ENCODE measurements at regions not wholly inside any gene's neighbourhood (a gene's known extent, or its start where the extent isn't known, plus 50 kb on each side); places are given as distances from the start of the nearest gene placed in this dataset.

DNA sequence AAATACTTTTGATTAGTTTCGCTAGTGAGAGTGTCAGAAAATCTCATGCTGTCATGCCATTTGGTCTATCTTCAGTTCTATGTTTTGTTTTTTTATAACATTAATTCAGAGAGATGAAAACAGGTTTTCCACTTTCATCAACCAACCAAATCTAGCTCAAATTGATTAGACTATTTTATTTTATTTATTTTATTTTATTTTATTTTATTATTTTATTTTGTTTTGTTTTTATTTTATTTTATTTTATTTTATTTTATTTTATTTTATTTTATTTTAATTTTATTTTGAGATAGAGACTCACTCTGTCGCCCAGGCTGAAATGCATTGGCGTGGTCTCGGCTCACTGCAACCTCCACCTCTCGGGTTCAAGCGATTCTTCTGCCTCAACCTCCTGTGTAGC, 1391.0 kb upstream of the ADGRB3 start:
- TF ChIP-seq NFIC (IDR thresholded peaks at IDR 0.05) (no peak), TCF12 (IDR thresholded peaks at IDR 0.05; ENCODE audit: low read depth) (no peak), CEBPB (IDR thresholded peaks at IDR 0.05) (no peak), CREB1 (IDR thresholded peaks at IDR 0.05; ENCODE audit: low read depth) (no peak), EP300 (IDR thresholded peaks at IDR 0.05; ENCODE audit: borderline replicate concordance) (no peak), ZBTB7A (IDR thresholded peaks at IDR 0.05; ENCODE audit: low read depth) (no peak), RAD21 (IDR thresholded peaks at IDR 0.05; ENCODE audit: low read depth) (no peak)
- TF ChIP-seq, protein P1, sequence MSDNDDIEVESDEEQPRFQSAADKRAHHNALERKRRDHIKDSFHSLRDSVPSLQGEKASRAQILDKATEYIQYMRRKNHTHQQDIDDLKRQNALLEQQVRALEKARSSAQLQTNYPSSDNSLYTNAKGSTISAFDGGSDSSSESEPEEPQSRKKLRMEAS (IDR thresholded peaks at IDR 0.05), result no peak
- TF ChIP-seq, protein P2, sequence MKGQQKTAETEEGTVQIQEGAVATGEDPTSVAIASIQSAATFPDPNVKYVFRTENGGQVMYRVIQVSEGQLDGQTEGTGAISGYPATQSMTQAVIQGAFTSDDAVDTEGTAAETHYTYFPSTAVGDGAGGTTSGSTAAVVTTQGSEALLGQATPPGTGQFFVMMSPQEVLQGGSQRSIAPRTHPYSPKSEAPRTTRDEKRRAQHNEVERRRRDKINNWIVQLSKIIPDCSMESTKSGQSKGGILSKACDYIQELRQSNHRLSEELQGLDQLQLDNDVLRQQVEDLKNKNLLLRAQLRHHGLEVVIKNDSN (IDR thresholded peaks at IDR 0.05), result no peak

DNA sequence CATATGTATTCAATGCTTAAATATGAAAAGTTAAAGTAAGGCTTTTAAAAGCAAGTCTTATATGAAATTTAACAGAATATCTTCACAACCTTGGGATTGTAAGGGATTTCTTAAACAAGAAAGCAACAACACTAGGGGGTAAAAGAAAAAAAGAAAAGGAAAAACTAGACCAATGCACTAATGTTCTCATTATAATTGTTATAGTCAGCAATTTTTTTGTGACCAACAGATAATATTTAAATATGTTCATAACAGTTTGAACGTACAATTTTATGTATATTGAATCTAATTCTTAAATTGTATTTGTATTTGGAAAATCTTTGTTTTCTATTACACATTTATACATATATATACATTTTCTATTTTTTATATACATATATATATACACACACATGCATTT, 1397.8 kb upstream of the ADGRB3 start:
- TF ChIP-seq TEAD4 (IDR thresholded peaks at IDR 0.05) (no peak), CREB1 (IDR thresholded peaks at IDR 0.05; ENCODE audit: low read depth) (no peak), NFIC (IDR thresholded peaks at IDR 0.05) (no peak), TAF1 (IDR thresholded peaks at IDR 0.05; ENCODE audit: low read depth) (no peak), FOXM1 (IDR thresholded peaks at IDR 0.05; ENCODE audit: borderline replicate concordance, low read depth) (no peak)
- TF ChIP-seq, protein P1 (IDR thresholded peaks at IDR 0.05), result no peak
- TF ChIP-seq, protein P2 (IDR thresholded peaks at IDR 0.05), result no peak

DNA sequence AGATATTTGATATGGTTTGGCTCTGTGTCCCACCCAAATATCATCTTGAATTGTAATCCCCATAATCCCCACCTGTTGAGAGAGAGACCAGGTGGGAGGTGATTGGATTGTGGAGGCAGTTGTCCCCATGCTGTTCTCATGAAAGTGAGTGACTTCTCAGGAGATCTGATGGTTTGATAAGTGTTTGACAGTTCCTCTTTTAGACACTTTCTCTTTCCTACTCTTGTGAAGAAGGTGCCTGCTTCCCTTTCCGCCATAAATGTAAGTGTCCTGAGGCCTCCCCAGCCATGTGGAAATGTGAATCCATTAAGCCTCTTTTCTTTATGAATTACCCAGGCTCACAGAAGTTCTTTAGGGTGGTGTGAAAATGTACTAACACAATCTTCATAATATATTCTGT, 1404.0 kb upstream of the ADGRB3 start:
- TF ChIP-seq, protein P3, sequence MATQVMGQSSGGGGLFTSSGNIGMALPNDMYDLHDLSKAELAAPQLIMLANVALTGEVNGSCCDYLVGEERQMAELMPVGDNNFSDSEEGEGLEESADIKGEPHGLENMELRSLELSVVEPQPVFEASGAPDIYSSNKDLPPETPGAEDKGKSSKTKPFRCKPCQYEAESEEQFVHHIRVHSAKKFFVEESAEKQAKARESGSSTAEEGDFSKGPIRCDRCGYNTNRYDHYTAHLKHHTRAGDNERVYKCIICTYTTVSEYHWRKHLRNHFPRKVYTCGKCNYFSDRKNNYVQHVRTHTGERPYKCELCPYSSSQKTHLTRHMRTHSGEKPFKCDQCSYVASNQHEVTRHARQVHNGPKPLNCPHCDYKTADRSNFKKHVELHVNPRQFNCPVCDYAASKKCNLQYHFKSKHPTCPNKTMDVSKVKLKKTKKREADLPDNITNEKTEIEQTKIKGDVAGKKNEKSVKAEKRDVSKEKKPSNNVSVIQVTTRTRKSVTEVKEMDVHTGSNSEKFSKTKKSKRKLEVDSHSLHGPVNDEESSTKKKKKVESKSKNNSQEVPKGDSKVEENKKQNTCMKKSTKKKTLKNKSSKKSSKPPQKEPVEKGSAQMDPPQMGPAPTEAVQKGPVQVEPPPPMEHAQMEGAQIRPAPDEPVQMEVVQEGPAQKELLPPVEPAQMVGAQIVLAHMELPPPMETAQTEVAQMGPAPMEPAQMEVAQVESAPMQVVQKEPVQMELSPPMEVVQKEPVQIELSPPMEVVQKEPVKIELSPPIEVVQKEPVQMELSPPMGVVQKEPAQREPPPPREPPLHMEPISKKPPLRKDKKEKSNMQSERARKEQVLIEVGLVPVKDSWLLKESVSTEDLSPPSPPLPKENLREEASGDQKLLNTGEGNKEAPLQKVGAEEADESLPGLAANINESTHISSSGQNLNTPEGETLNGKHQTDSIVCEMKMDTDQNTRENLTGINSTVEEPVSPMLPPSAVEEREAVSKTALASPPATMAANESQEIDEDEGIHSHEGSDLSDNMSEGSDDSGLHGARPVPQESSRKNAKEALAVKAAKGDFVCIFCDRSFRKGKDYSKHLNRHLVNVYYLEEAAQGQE (IDR thresholded peaks at IDR 0.05; ENCODE audit: low read depth), result no peak
- TF ChIP-seq YY1 (IDR thresholded peaks at IDR 0.05; ENCODE audit: low read depth), result no peak
- no peak for TF ChIP-seq EGR1 (IDR thresholded peaks at IDR 0.05)
- no peak for TF ChIP-seq RAD21 (IDR thresholded peaks at IDR 0.05; ENCODE audit: low read depth)
- TF ChIP-seq, protein P1 (IDR thresholded peaks at IDR 0.05), result no peak
- TF ChIP-seq FOXM1 (IDR thresholded peaks at IDR 0.05; ENCODE audit: borderline replicate concordance, low read depth), result no peak
- TF ChIP-seq TCF12 (IDR thresholded peaks at IDR 0.05; ENCODE audit: low read depth), result no peak

DNA sequence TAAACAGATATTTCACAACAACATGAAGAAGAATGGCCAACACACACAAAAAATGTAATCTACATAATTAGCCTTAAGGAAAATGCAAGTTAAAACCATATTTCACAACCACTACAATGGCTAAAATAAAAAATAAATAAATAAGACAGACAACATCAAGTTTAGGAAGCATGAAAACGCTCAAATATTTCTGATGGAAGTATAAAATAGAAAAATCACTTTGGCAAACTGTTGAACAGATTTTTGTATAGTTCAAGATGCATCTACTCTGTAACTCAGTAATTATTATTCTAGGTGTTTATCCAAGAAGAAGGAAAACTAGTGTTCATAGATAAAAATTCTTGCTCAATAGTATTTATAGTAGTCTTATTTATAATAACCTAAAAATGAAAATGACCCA, 1410.1 kb upstream of the ADGRB3 start:
- TF ChIP-seq FOXM1 (IDR thresholded peaks at IDR 0.05; ENCODE audit: borderline replicate concordance, low read depth) (no peak), TEAD4 (IDR thresholded peaks at IDR 0.05) (no peak), TAF1 (IDR thresholded peaks at IDR 0.05; ENCODE audit: low read depth) (no peak), CEBPB (IDR thresholded peaks at IDR 0.05) (no peak), NFIC (IDR thresholded peaks at IDR 0.05) (no peak), CREB1 (IDR thresholded peaks at IDR 0.05; ENCODE audit: low read depth) (no peak), RAD21 (IDR thresholded peaks at IDR 0.05; ENCODE audit: low read depth) (no peak), EP300 (IDR thresholded peaks at IDR 0.05; ENCODE audit: borderline replicate concordance) (no peak), TCF12 (IDR thresholded peaks at IDR 0.05; ENCODE audit: low read depth) (no peak)
- TF ChIP-seq, protein P3 (IDR thresholded peaks at IDR 0.05; ENCODE audit: low read depth), result no peak
- TF ChIP-seq, protein P1 (IDR thresholded peaks at IDR 0.05), result no peak
- TF ChIP-seq, protein P2 (IDR thresholded peaks at IDR 0.05), result no peak

DNA sequence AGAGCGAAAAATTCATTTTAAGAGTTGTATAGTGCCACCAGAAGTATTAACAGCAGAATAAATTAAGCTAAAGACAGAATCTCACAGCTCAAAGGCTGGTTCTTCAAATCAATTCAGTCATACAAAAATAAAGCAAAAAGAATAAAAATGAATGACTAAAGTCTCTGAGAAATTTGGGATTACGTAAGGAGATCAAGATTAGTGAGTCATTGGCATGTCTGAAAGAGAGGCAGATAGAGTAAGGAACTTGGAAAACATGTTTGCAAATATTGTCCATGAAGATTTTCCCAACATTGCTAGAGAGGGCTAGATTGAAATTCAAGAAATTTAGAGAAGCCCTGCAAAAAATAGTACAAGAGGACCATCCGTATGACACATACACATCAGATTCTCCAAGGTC, 1413.9 kb upstream of the ADGRB3 start:
- TF ChIP-seq YY1 (IDR thresholded peaks at IDR 0.05; ENCODE audit: low read depth), result no peak

DNA sequence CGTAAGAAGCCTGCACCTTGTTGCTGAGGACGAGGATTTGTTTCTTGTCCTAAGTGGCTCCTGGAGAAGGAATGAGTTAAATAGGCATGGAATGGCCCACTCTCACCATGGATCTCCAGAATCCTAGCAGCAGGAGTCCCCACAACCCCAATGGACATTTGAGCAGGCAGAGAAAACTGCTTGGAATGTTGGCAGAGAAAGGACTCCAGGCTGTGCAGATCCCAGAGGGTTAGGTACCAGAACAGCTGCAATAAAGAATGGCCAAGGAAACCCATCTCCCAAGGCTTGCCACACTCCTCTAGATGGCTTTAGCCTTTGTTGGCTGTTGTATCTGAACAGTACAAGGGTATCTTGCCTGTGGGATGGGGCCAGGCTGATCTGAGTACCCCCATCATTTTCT, 1415.7 kb upstream of the ADGRB3 start:
- no peak for TF ChIP-seq EP300 (IDR thresholded peaks at IDR 0.05; ENCODE audit: borderline replicate concordance)
- no peak for TF ChIP-seq TEAD4 (IDR thresholded peaks at IDR 0.05)
- no peak for TF ChIP-seq TCF12 (IDR thresholded peaks at IDR 0.05; ENCODE audit: low read depth)
- TF ChIP-seq NFIC (IDR thresholded peaks at IDR 0.05), result no peak
- TF ChIP-seq, protein P1 (IDR thresholded peaks at IDR 0.05), result no peak
